H1 (cell line): ENCODE measurements at regions not wholly inside any gene's neighbourhood (a gene's known extent, or its start where the extent isn't known, plus 50 kb on each side); places are given as distances from the start of the nearest gene placed in this dataset.

Source experiments
- CBX8 ChIP-seq: fragments of 300-800, 300-1000 bp; sonication (generic); IDR thresholded peaks from 2 replicates; pipeline ENCODE4 v1.7.1; 2016; ENCODE audit warnings: low read depth, low read length, borderline replicate concordance

DNA sequence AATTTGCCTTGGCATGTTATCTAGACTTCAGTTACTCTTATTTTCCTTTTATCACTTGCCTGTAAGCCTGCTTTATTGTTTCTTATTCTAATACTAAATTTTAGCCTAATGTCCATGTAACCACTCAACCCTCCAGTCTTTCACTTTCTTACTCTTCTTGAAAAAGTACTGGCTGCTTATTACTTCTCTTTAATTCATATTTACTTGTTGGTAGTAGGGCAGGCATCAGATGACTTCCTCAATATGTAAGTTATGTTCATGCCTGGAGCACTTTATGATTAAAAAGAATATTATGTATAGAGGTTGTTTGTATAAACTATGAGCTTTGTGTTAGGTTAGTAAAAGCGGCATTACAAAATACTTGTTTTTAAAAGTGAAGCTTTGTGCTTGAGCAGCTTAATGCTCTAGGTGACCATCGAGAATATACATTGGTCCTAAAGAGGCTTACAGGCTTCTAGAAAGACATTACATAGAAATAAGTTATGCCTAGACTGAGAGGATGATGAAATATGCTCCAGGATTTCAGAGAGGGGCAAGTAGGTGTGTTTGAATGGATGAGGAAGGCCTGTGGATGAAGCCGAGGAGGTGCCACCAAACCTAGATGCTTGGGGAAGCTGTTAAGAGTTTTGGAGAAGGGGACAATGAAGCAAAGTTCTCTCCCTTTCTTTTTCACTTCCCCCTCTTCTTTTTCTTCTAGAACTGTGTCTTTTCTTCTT is 207.1 kb upstream of the HDAC9 start (continued):
- TF ChIP-seq CBX8 = no peak
